ENCODE measurements at regions not wholly inside any gene's neighbourhood (a gene's known extent, or its start where the extent isn't known, plus 50 kb on each side); places are given as distances from the start of the nearest gene placed in this dataset.

GRCh38 chr13:33375421-33375820 is 89.9 kb upstream of the STARD13 start:
- H3K27ac ChIP-seq: no peak overlapping the region
- no peak for TF ChIP-seq CTCF (conservative IDR thresholded peaks at IDR 0.05)

- no peak for TF ChIP-seq CTCF (conservative IDR thresholded peaks at IDR 0.05)
Observed at GRCh38 chr13:33376212-33376611, 90.7 kb upstream of the STARD13 start.

GRCh38 chr13:33377411-33377810 is 91.9 kb upstream of the STARD13 start:
- no peak for TF ChIP-seq CTCF (conservative IDR thresholded peaks at IDR 0.05)
- no peak overlapping the region for H3K27ac ChIP-seq

More at GRCh38 chr13:33376212-33376611, 90.7 kb upstream of the STARD13 start:
- H3K27ac ChIP-seq: no peak overlapping the region

GRCh38 chr13:33377825-33378224 is 92.3 kb upstream of the STARD13 start:
- TF ChIP-seq CTCF (conservative IDR thresholded peaks at IDR 0.05): no peak

GRCh38 chr13:33379608-33380007 is 94.1 kb upstream of the STARD13 start:
- TF ChIP-seq CTCF (conservative IDR thresholded peaks at IDR 0.05): no peak
- peak overlapping the region; percentile 27; the same call in 1 of the 2 replicates for H3K27ac ChIP-seq

More at GRCh38 chr13:33377825-33378224, 92.3 kb upstream of the STARD13 start:
- no peak overlapping the region for H3K27ac ChIP-seq

GRCh38 chr13:33380487-33381079 is 95.0 kb upstream of the STARD13 start:
- no peak overlapping the region for H3K27ac ChIP-seq
- TF ChIP-seq CTCF (conservative IDR thresholded peaks at IDR 0.05): no peak

GRCh38 chr13:33381180-33381579 is 95.6 kb upstream of the STARD13 start:
- no peak overlapping the region for H3K27ac ChIP-seq
- TF ChIP-seq CTCF (conservative IDR thresholded peaks at IDR 0.05): no peak

Measured in VCaP (cell line).